Astrocyte (in vitro differentiated cells and primary cell): ENCODE measurements at regions not wholly inside any gene's neighbourhood (a gene's known extent, or its start where the extent isn't known, plus 50 kb on each side); places are given as distances from the start of the nearest gene placed in this dataset.

Experiments used
- CTCF ChIP-seq: IDR thresholded peaks from 2 replicates; pipeline ENCODE4 v1.5.1; 2011; ENCODE audit warnings: low read depth, mild to moderate bottlenecking, inconsistent platforms, low read length, moderate library complexity; ENCODE audit not compliant: insufficient read depth
- EZH2 ChIP-seq: IDR thresholded peaks from 2 replicates; pipeline ENCODE4 v1.6.1; 2012; ENCODE audit warnings: mild to moderate bottlenecking, low read length, inconsistent platforms; ENCODE audit not compliant: insufficient read depth

- TF ChIP-seq EZH2, result no peak
- no peak for TF ChIP-seq CTCF
Observed at GRCh38 chr9:135339378-135339973, 140.1 kb upstream of the PPP1R26 start.
